HS-5 (cell line): ENCODE measurements at regions not wholly inside any gene's neighbourhood (a gene's known extent, or its start where the extent isn't known, plus 50 kb on each side); places are given as distances from the start of the nearest gene placed in this dataset.
"Not testable (repeated sequence)": the region's sequence is repeated elsewhere in the genome, so short reads cannot be mapped to it uniquely, and the experiment has no call there.

Source experiments
- DNase-seq: peaks from one replicate; pipeline ENCODE4 v3.0.0-alpha.2; 2012; ENCODE audit warnings: low read depth

DNA sequence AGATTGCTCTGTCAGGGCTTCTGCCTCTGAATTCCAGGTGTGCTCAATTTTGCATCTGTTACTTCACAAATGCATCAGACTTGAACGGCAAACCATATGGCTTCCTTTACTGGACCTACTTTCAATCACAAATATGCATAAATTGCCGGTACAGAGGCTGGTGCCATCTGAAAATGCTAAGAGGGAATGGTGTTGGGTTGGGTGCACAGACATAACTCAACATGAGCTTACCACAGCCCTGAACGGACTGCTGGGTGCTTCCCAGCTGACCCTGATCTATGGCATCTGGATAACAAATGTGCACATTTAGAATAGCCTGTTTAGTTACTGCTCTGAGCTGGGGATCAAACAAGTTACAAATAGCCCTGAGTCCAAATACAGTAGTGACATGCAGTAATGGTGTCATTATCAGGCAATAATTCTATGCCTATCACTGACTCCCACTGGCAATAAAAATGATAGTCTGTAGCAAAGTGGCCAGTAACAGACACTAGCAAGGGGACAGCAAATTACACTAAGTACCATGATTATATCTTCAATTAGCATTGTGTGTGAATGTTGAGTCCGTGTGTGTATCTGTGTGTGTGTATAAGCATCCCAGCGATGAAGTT, 927.3 kb downstream of the DIAPH3 start:
- DNase-seq: no peak

GRCh38 chr13:59236944-59237343, 926.8 kb downstream of the DIAPH3 start:
- DNase-seq: no peak

GRCh38 chr13:59247171-59247570, 916.6 kb downstream of the DIAPH3 start:
- no peak for DNase-seq

- DNase-seq: no peak
Measured at GRCh38 chr13:59250336-59251189, 913.2 kb downstream of the DIAPH3 start.

DNA sequence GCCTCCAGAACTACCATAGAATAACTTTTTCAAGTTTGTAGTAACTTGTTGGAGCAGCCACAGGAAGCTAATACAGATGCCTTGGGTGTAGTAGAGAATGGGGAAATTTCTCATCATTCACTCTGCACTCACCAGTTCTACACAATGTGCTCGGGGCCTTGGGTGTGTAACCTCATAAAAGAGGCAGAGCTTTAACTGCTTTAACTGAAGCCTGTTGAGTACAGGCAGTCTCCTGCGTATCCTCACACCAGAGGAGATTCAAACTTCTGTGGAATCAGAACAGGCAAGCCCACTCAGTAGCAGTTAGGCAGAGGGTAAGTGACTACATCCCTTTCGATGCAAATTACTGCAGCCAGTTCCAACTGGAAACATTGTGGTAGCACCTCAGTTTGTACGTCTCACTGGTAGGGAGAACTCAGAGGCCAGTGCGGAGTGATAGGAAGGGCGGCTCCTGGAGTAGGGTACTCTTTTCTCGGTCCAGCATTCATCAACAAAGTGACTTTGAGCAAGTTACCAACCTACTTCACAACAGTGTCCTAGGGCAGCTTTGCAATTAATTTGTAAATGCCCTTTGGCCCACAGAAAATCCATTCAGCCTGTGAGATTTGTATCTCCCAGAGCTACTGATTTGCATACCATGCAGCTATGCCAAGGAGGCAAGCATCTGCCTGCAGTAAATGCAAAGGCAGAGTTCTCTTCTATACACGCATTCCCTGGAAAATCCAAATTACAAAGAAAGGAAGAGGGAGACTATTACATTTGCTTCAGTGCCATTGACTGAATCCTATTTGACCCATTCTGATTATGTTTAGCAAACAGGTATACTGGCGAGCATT, 904.3 kb downstream of the DIAPH3 start:
- DNase-seq: no peak

DNA sequence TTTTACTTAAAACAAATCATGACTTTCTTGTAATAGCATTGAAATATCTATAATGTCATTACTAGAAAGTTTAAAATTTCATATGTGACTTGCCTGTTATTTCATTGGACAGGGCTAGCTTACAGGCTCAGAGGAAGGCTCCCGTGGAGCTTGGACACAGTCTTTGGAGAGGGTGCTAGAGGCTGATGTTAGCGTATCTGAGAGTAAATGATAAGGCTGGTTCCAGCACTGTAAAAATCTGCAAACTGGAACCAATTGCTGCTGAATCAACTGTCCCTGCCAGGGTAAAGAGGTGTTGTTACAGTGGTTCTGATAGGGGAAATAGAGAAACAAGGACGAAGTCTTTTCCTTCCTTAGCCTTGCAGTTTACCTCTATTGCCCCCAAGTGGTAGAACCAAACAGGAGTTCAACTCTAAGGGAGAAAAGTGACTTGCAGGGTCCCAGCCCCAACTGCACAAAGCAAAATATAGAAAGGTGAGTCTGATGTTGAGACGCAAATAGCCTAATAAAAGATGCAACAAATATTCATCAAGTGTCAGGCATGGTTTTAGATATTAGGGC, 901.7 kb downstream of the DIAPH3 start:
- no peak for DNase-seq

DNA sequence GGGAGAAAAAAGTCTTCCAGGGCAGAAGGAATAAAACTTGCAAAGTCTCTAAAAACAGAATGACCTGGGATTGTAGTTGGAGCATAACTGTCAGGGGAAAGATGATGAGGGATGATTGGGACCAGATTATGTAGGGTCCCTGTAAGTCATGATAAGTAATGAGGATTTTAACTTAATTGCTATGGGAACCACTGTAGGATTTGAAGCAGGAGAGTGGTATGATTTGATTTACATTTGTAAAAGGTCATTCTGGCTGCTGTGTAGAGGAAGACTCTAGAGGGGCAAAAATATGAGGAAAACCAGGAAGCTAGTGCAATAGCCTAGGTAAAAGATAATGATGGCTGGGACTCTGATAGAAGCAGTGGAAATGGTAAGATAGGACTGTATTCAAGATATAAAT, 900.2 kb downstream of the DIAPH3 start:
- DNase-seq: no peak

DNA sequence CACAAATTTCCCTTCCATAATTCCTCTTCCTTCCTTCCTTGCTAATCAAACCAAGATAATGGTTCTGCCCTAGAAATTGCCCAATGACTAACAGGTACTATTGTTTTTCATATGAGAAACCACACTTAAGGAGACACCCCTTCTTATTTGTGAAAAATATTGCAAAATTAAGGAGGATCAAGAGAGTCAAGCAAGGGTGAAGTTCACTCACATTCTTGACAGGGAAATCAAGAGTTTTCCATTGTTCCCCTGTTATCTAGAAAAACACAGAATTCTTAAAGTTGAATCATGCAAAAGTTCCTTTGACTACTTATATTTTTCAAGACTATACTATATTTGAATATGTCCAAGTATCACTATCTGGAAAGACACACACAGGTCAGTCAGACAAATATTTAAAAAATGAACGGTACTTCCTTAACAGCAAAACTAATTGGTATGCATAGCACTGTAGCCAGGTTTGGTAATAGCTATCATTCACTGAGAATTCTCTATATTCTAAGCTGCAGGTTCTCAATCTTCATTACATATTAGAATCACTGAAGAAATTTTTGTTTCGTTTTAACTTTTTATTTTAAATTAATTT, 897.2 kb downstream of the DIAPH3 start:
- DNase-seq: peak; percentile 8

DNA sequence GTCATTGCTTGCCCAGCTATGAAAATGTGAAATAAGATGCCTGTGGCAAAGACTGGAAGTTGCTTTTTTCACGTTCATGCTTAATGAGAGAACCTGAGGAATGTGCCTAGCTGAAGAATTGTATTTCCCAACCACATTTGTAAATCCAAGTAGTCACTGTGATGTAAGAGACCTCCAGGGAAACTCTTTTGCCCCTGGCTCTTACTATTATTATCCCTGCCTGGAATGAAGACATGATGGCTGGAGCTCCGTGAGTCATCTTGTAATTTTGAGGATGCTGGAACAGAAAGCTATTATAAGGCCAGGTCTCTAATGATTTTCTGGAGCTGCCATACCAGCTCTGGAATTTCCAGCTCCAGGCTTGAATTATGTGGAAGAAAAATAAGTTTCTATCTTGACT, 894.3 kb downstream of the DIAPH3 start:
- peak; percentile 68 for DNase-seq

DNA sequence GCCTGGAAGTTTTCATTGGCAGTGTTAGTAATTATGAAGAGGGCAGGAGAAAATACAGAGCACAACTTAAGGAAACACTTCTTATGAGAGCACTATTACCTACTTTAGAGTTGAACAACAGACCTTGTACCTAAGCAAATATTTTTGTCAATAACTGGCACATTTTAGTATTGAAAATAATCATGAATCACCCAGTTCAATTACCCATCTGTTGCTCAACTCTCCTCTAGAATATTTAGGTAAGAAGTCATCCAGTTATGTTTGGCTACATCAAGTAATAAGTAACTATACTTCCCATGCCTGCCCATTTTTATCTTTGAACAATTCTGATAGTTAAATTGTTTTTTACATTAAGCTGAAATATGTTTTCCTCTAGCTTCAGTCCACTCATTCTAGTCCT, 893.4 kb downstream of the DIAPH3 start:
- peak; percentile 5 for DNase-seq

DNA sequence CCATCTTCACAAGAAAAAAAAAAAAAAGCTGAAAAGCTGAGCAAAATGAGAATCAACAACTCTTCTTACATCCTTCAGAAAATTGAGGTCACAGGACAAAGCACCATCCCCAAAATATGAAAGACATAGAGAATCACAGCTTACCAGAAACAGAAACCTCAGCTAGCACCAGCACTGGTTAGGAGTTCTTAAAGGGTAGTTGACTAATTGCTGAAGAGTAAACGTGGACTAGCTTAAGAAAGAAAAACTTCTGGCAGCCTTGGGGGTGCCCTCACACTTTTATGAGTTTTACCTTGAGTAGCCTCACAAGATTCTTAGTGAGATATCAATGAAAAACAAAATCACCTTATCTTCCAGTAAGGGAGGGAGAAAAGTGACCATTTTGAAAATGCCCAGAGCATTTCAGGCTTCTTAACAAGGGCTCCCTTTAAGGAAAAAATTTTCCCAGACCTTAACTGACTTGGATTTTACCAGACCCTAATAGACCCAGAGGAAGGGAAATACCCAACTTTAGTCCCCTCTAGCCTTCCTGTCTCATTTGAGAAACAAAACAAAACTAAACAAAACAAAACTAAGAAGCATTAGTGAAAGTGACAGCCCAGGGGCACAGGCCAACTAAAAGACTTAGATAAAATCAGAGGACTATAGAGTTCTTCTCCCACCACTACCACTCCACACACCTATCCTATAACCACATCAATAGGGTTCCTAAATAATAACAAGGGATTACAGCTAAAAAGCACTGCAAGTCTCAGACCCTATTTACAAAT, 888.6 kb downstream of the DIAPH3 start:
- DNase-seq: no peak

- no peak for DNase-seq
Measured at GRCh38 chr13:59276436-59276835, 887.3 kb downstream of the DIAPH3 start.

- no peak for DNase-seq
Measured at GRCh38 chr13:59277106-59277505, 886.6 kb downstream of the DIAPH3 start.

DNA sequence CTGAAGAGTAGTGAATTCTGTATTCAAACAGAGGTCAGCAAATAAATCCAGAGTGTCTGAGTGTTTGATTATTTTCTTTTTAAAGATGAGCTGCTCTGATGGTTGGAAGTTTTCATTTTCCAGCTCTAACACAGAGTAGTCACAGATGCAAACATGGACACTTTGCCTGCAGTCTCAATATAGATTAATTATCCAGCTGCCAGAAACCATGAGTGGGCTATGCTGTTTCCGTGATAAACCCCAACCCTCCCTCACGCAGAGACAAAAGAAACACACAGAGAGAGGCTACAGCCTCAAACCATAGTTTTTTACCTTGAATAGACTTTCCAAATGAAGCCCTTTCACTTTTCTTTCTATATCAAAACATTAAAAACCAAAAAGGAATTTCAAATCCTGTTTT, 884.7 kb downstream of the DIAPH3 start:
- no peak for DNase-seq

GRCh38 chr13:59279576-59279975, 884.2 kb downstream of the DIAPH3 start:
- no peak for DNase-seq

DNA sequence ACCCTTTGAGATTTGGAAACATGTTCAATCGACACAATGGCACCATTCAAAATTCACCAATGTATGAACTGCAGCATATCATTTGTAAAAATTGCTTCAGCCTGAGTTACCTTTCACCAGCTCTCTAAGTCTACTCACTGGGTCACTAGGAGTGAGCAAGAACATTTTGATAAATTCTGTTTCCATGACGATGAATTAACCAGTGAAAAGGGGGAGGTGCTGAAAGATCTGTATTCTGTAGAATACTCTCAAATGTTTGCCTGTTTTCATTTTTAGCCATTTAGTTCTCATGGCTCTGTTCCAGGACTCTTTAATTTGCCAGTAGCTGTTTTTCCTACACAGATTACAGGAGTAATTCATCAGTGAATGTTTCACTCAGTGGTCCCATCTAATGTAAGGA, 883.4 kb downstream of the DIAPH3 start:
- DNase-seq: no peak

DNA sequence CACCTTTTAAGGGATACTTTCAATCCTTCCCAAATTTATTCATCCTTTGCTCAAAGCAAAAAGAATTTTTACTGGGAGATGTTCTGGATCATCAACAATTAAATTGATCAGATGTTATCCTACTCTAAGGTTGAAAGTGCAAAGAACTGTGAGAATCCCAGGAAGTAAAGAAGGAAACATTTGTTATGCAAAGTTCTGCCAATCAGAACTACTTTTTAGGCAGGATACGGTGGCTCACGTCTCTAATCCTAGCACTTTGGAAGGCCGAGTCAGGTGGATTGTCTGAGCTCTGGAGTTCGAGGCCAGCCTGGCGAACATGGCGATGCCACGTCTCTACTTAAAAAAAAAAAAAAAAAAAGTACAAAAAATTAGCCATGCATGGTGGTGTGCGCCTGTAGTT, 882.3 kb downstream of the DIAPH3 start:
- no peak for DNase-seq

DNA sequence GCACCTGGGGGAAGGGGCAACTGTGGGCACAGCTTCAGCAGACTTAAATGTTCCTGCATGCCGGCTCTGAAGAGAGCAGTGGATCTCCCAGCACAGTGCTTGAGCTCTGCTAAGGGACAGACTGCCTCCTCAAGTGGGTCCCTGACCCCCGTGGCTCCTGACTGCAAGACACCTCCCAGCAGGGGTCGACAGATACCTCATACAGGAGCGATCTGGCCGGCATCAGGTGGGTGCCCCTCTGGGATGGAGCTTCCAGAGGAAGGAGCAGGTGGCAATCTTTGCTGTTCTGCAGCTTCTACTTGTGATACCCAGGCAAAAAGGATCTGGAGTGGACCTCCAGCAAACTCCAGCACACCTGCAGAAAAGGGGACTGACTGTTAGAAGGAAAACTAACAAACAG, 871.5 kb downstream of the DIAPH3 start:
- not testable (repeated sequence) for DNase-seq

DNA sequence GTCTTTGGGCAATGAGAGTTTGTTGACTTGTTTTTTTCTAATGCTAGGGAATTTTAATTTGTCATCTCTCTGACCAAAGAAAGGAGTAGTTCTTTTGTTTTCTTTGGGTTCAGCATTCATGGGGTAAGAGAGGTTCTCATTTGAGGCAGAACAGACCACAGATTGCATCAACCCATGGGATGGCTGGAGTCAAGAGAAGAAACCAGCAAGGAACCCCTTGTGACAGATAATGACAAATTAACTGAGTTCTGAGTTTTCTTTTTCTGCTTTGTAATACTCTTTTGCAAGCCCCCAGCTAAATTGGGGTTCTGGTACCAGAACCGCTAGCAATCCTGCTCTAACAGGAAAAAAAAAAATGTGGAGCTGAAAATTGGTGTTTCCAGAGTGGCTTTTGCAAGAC, 864.1 kb downstream of the DIAPH3 start:
- DNase-seq: no peak

DNA sequence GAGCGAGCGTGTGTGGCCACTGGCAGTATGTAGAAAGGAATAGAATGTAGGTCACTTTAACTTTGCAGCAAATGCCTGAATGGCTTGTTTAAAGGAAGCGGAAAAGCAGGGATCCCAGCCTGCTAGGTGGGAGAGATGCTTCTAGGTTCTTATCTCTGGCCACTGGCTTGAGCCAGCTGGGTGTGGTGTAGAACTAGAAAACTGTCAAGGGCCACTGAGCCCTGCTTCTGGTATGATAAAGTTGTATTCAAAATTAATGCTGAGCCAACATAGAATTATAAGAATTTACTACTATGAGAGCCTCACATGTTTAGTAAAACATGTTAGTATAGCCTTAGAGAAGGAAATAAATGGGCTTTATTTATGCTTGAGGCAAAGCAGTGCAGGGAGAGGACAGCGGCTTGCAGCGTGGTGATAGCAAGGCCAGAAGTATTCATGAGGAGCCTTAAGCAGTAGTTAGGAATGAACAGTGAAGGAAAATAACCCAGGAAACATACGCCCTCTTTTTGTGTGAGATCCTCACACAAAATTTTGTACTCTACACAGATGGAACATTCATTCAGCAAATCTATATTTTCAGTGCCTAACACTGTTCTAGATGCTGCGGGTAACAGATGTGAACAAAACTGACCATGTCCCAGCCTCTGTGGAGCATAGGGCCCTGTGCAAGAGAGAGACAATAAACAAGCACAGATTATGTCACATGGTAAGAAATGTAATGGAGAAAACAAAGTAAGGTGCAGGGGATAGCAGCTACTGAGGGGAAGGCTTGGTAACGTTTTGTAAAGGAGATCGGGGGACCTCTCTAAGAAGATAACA, 863.2 kb downstream of the DIAPH3 start:
- no peak for DNase-seq

DNA sequence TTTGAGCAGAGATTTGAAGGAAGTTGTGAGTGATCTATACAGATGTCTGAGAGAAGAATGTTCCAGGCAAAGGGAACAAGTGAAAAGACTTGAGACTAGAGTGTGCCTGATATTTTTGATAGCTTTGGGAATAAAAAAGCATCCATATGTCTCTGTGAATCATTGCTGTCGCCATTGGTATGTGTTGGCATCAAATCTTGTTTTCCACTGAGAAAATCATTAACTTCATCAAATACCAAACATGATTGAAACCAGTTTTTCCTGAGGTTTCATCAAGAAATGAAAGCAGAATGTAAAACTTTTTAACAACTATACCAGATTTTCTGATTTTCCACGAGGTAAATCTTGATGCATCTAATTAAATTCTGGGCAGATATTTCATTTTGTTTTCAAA, 862.6 kb downstream of the DIAPH3 start:
- no peak for DNase-seq
